HG03135 (cell line): ENCODE measurements at regions not wholly inside any gene's neighbourhood (a gene's known extent, or its start where the extent isn't known, plus 50 kb on each side); places are given as distances from the start of the nearest gene placed in this dataset.

ENCODE experiments used
- ATAC-seq: cut with Tn5 transposase; IDR thresholded peaks from one replicate; pipeline ENCODE4 v1.9.1; 2021; ENCODE audit warnings: mild to moderate bottlenecking, moderate library complexity; ENCODE audit not compliant: unreplicated experiment

DNA sequence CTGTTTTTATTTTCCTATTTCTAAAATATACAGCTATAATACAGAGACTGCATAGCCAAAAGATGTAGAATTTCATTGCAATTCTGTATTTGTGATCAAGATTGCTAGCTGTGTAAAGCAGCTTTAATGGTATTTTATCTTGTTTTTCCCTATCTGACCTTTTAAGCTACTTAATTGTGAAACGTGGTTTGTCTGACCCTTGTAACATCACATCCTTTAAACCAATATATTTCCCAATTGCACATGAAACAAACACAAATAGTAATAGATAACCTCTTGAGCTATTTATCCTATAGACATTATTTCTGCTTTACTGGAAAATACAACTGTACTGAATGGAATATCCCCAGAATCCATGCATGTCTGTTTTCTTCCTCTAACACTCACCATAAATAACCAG lies 112.2 kb upstream of the PLPPR4 start:
- no peak for ATAC-seq

GRCh38 chr1:99163671-99164070 lies 100.6 kb upstream of the PLPPR4 start:
- ATAC-seq = no peak

DNA sequence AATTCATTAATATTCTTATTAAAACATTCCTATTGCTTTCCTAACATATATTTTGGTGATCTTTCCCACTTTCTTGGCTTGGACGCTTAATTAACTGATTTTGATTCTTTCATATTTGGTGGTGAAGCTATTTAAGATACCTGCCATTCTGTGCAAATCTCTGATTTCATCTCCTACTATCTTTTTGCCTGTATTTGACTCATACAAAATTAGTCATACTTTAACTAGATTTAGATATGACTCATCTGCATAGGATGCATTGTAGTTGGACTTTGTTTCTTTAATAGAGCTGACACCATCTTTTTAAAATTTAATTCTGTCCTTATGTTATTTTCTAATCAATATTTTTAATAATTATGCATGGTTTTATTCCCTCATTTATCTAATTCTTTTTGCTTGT lies 93.8 kb upstream of the PLPPR4 start:
- ATAC-seq = no peak

DNA sequence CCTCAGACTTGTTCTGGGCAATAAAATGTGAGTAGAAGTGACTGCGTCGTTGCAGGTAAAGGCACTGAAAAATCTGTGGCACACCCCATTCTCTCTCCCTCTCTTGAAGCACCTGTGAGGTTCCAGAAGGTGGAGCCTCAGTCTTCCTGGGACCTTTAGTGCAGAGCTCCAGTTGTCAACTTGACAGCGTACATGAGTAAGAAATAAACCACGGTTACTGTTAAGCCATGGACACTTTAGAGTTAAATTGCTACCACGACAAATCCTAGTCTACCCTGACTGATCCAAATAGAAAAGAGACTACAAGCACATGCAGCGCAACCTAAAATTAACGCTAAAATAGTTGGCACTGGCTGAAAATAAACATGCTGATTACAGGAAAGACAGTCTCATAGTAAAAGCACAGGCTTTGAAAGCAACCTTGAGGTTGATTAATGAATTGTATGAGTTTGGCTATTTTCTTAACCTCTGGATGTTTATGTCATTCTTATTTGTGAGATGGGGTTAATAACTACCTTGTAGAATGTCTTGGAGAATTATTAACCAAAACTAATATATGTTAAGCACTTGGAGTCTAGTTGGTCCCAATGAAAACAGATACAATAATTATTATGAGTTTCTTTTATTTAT lies 93.0 kb upstream of the PLPPR4 start:
- ATAC-seq = no peak

- no peak for ATAC-seq
Measured at GRCh38 chr1:99173282-99173681, 91.0 kb upstream of the PLPPR4 start.

DNA sequence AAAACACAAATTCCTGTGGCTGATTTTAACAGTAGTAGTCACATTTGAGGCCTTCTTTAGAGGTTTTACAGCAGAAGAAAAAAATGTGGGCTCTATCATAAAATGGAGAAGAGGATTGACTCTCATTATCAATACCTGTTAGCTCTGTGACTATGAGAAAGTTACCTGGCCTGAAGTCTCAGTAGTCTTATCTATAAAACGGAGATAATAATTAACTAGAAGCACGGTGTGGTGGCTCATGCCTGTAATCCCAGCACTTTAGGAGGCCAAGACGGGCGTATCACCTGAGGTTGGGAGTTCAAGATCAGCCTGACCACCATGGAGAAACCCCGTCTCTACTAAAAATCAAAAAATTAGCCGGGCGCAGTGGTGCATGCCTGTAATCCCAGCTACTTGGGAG lies 90.4 kb upstream of the PLPPR4 start:
- ATAC-seq = no peak

- no peak for ATAC-seq
Measured at GRCh38 chr1:99176753-99177152, 87.5 kb upstream of the PLPPR4 start.

DNA sequence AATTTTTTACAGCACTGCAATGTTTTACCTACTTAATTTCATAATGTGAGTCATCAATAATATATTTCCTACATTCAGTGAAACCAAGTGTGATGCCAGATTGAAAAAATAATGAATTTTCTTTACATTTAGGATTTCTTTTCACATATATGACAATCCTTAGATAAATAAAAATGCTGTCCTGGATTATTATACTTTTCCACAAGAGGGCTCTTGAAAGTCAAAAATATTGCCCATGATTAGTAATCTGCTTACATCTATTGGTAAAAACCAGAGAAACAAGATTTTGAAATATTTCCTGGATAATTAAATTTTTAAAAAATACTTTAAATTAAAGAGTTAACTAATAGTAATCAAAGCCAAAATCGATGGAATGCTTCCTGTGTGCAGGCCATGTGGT lies 86.8 kb upstream of the PLPPR4 start:
- no peak for ATAC-seq

- peak; percentile 95 for ATAC-seq
Measured at GRCh38 chr1:99180343-99180808, 83.9 kb upstream of the PLPPR4 start.

- no peak for ATAC-seq
Measured at GRCh38 chr1:99180915-99181314, 83.4 kb upstream of the PLPPR4 start.

- ATAC-seq = no peak
Measured at GRCh38 chr1:99181892-99182291, 82.4 kb upstream of the PLPPR4 start.

DNA sequence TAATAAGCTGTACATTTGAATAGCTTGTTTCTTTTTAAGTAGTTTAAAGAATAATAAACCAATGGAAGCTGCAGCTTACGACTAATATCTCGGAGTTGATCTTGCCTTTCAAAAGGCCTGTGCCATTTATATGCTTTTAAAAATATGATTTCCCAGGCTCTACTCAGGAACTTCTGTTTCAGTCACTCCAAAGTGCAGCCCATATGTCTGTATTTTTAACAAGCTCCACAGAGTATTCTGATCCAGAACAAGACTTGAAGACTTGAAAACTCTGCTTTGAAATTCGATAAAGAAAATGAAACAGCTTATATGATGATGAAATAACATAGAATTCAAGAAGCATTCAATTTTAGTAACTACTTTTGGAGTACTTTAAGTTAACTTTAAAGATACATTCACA lies 79.1 kb upstream of the PLPPR4 start:
- ATAC-seq = no peak

DNA sequence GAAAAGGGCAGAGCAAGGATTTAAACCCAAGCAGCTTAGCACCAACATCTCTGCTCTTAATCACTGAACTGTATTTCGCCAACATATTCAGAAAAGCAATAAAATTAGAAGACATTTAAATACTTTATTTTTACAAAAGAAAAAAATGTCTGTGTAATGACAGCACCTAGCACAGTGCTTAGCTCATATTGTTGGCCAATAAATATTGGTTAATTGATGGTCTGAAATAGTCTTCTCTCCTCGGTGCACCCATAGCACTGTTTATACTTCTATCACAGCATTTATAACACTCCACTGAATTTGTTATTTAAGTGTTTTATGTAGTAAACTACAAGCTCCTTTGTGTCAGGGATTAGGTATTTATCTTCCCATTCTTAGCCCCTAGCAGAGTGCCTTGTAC lies 70.9 kb upstream of the PLPPR4 start:
- ATAC-seq = no peak

- ATAC-seq = no peak
Measured at GRCh38 chr1:99198393-99198792, 65.9 kb upstream of the PLPPR4 start.

DNA sequence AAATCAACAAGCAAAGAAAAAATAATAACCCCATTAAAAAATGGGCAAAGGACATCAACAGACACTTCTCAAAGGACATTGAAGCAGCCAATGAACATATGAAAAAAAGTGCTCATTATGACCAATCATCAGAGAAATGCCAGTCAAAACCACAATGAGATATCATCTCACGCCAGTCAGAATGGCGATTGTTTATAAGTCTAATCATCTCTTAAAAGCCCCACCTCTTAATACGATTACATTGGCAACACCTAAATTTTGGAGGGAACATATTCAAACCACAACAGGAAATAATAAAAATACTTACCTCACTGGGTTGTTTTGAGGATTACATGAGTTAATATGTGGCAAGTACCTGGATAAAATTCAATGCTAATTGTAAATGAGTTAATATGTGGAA lies 57.1 kb upstream of the PLPPR4 start:
- ATAC-seq = no peak
